ENCODE measurements at regions not wholly inside any gene's neighbourhood (a gene's known extent, or its start where the extent isn't known, plus 50 kb on each side); places are given as distances from the start of the nearest gene placed in this dataset.
"Not testable (repeated sequence)": the region's sequence is repeated elsewhere in the genome, so short reads cannot be mapped to it uniquely, and the experiment has no call there.

DNA sequence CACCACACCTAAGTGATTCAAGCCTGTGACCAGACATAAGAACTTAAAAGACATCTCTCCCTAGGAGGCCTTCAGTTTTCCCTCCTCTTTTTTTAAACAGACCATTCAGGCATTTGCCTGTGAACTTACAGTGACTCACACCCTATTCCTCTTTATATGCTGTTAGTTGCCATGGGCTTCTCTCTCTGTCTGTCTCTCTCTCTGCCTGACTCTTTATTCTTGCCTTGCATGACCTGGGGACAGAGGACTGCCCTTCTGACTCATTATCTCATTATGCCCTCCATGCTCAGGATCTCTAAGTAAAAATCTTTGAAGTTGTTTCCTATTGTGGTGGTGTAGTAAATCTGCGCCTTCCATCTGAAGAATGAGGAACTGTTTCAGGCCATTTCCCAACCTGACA is 442.2 kb upstream of the MAN1A1 start:
- no peak for DNase-seq

DNA sequence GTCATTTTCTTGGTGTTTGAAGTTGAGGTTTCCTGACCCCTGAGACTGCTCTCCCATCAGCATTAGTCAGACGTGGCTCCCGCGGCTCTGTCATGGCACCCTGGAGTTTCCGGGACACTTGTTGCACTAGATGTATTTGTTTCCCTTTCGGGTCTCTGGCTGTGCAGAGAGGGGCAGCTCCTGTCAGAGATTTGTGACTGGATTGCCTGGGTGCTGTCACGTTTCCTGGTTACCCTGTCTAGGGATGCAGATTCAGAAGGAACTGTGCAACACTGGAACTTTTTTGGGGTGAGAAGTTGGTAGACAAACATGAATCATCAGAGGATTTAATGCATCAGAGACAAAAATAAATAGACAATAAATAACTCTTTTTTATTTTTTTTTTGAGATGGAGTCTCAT is 431.8 kb upstream of the MAN1A1 start:
- no peak for DNase-seq

DNA sequence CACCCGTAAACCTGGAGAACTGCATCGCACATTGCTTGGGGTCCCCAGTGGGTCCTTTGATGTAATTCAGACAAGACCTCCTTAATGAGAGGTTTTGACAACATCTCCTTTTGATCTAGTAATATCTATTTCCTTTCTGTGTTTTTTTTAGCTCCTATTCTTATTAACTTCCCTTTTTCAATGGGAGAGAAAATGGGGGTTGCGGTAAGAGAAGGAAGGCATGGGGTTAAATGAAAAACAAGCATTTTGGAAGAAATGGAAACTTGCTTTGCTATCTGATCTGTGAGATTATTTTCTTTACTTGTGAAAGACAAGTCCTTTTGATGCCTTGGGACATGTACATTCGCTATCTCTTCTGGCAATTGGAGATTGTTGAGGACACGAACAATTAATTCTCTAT is 418.6 kb upstream of the MAN1A1 start:
- no peak for DNase-seq

DNA sequence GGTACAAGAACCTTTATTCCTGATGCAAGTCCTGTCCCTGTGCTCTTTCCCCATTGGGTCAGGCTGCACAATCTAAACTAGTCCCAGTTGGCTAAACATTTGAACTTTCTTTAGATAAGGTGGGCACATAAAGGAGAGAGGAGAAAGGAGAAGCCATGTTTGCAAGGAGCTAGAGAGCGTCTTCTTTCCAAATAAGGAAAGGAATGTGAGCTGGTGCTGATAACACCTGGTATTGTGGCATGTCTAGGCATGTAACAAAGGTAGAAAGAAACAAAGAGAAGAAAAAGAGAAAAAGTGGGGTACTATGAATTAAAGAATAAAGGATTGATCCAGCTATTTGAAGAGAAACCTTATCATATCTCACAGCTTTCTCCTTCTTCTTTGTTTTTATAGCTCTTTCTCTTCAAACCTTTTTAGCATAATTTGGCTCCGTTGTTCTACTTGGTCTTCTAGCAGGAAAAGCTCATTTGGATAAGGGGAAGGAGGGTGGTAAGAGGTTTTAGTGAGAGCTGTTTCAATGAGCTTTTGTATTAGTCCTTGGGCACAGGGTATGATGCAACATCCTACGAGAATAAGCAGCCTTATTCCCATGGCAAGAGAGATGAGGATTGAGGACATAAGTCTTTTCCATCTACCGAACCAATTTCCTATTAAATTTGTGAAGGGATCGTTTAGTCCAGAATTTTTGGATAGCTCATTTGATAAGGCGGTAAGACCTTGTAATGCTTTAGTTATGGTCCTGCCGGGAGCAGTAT is 415.5 kb upstream of the MAN1A1 start:
- DNase-seq: no peak

DNA sequence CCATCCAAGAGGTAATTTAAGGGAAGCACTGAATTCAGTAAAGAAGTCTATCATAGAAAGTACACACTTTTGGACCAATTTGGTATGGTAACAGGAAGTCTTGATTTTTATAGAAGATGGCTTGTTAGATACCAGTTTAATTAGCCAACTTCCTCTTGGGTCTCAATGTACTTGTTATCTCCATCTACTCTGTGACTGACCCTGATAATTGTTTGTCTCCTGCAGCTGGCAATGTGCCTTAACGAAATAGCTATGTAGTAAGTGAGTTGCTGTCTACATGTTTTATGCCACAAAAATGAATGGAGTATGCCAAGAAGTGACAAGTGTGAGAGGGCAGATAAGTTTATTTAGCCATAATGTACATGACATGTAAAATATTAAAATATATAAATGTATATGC is 410.5 kb upstream of the MAN1A1 start:
- no peak for DNase-seq

DNA sequence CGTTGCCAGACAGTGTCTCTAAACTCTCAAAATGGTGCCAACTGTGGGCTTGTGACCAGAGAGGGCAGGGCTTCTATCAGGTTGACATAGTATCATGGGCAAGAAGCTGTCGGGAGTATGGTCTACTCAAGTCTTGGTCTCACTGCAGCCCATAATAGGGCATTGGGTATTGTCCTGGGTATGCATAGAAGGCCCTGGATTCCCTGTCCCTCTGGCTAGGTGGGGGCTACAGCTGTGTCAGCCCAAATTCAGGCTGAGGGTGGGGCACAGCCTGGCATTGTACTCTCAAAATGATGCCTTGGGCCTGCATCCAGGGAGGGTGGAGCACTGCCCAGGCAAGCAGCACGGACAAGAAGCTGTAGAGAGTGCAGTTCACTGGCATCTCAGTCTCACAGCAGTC is 408.8 kb upstream of the MAN1A1 start:
- no peak for DNase-seq

DNA sequence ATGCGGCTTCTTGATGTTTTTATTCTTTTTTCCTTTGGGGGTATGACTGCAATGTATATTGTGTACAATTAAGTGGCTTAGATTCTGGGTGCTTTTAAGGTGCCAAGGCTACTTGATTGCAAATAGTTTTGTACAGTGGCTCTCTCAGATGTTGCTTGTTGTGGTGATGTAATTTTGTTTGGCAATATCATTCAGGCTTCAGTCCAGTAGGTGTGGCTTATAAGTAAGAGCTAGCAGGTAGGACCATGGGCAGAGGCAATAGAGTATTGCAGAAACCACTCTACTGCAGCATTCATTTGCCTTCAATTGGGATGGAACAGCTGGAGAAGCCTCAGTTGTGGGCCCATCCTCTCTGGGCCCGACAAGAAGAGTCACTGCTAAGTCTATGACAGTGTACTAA is 407.9 kb upstream of the MAN1A1 start:
- no peak for DNase-seq

DNA sequence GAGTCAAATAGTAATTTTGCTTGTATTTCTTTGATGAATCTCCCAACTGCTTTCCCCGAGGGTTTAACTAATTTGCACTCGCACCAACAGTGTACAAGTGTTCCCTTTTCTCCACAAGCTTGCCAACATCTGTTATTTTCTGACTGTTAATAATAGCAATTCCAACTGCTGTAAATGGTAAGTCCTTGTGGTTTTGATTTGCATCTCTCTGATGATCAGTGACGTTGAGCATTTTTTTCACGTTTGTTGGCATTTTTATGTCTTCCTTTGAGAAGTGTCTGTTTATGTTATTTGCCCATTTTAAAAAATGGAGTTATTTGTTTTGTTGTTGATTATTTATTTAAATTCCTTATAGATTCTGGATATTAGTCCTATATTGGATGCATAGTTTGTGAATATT is 399.8 kb upstream of the MAN1A1 start:
- DNase-seq: no peak

DNA sequence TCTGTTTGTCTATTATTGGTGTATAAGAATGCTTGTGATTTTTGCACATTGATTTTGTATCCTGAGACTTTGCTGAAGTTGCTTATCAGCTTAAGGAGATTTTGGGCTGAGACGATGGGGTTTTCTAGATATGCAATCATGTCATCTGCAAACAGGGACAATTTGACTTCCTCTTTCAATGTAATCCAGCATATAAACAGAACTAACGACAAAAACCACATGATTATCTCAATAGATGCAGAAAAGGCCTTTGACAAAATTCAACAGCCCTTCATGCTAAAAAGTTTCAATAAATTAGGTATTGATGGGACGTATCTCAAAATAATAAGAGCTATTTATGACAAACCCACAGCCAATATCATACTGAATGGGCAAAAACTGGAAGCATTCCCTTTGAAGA is 399.0 kb upstream of the MAN1A1 start:
- DNase-seq: not testable (repeated sequence)

DNA sequence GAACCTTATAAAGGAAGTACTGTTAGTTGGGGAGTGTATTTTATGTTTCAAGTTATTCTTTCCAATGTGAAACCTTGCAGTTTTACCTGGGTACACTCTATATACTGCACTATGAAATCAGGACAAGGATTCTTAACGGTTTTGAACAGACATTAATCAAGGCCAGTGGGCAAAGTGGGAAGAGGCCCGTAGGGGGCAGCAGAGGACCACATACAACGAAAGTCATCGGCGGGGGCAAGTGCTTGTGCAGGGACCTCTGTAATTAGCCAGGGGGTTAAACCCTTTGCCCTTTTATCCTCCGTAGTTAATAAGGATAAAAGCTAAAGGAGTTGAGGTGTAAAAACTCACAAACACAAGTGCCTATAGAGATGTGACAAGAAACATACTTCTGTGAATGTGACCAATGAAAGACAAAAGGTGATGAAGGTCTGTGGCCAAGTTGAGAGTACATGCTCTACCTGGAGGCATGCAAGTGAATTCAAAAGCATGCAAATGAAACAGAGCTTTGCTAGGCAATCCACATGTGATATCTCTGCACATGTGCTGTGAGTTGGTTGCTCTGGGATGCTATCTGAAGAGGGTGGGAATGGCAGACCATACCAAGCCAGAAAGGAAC is 392.7 kb upstream of the MAN1A1 start:
- DNase-seq: peak in 4 of 5 experiments; percentile 4 to 55 (median 14)

DNA sequence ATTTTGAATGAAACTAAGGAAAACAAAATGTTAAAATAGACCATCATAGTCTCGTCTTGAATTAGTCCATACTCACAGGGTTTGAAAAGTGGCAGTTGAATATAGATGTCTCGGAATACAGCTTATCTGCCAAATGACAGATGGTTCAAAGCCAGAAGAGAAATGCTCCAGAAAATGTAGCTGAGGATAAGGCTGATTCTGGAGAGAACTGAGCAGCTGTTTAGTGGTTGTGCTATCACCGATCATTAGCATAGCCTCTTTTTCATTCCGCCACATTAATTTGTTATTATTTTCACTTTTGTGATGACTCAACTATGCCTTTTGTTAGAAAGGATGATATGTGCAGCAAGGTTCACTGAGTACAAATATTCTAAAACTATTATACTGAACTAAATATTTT is 390.2 kb upstream of the MAN1A1 start:
- DNase-seq: no peak

DNA sequence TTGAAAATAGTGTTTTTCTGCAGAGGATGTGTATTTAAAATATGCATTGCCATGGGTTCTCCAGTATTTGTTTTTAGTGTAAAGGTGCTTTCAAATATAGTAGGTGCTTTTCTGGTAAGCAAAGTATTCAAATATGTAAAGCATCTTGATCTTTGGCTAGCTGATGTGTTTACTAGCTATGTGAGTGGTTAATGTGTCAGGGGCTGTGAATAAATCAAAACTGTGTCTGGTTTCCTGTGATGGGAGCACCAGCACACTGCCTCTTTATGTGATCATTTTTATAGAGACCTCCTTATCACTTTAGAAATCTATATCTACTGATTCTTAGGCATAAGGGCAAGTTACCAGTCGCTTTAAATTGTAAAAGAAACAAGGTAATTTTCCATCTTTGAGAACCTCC is 388.9 kb upstream of the MAN1A1 start:
- peak in 1 of 5 experiments; percentile 9 for DNase-seq

DNA sequence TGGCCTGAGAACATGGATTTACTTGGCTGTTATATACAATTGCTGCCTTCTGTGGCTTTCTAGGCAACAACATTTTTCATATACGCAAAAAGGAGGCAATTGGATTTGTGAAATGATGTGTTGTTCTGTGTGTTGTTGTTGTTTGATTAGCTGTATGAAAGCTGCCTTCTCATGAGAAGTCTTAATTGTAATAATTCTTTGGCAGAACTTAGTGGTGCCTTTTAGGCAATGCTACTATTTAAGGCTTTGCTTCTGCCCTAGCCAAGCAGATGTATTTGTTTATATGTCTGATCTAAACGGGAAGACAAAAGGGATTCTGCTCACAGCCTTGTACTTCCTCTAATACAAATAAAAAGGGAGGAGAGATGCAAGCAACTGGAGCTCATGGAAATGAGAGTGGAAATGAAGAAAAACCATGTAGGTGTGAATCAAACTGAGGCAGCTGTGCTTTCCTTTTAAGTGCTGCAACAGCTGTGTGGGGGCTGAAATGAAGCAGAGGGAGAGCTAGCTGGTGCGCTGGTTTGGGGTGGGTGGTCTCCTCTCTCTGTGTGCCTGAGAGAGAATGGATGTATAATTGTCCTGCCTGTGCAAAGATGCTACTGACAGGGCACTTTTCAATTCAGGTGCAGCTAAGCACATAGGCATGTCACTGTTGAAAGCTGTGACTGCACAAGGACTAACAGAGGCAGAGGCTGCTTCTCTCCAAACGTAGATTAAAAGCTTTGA is 386.9 kb upstream of the MAN1A1 start:
- no peak for DNase-seq

DNA sequence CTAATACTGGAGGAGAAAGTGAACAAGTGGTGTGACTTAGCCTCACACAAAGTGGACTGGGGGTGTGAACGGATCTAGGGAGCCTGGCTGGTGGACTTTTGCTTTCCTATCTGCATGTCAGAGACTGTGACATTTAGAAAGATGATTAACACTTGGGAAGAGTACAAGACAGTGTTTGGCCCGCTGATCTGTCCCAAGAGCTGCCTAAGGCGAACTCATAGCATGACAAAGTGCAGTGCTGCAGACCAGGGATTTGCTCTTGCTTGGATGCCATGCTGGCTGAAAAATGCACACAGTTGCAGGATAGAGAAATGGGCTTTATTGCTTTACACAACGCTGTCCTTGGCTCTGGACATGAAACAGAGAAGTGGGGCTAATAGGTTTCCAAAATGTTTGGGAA is 386.0 kb upstream of the MAN1A1 start:
- DNase-seq: no peak

DNA sequence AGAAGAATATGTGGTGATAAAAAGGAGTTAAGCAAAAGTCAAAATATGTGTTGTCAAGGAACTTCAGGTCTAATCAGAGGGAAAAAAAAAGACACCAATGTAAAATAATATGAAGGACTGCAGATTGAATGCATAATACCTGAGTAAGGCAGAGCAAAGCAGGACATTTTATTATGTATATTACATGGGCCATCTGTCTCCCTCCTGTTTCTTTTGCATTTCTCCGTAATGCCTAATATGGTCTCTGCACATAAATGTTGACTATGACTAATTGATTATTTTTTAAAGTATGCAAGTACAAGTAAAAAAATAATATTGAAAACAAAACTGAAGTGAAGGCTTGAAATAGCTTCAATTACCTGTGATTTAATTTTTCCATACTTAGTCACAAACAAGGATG is 384.7 kb upstream of the MAN1A1 start:
- no peak for DNase-seq

DNA sequence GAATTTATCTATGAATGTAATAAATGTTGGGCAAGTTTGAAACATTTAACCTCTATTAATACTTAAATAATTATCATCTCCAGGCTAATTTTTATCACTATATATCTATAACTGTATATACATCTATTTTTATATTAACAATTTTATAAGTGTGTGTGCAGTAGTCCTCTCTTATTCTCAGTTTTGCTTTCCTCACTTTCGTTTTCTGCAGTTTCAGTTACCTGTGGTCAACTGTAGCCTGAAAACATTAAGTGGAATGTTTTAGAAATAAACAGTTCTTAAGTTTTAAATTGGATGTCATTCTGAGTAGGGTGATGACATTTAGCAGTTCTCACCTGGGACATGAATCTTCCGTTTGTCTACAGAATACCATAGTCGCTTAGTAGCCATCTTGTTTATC is 379.4 kb upstream of the MAN1A1 start:
- no peak for DNase-seq

DNA sequence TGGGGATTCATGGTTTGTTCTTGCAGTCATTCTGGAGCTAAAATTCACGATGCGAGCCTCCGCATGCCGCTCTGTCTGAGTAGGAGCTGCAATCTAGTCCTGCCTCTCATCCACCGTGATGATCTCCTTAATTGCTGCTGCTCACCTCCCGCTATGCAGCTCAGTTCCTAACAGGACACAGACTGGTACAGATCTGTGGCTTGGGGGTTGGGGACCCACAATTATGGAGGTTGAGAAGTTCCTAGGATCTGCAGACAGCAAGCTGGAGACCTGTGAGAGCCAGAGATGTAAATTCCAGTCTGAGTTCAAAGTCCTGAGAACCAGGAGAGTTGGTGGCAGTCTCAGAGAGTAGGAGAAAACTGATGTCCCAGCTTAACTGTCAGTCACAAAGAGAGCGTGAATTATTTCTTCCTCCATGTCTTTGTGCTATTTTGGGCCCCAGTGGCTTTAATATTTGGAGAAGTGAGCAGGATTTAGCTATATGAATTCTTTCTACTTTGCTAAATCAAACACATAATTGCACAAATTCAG is 378.7 kb upstream of the MAN1A1 start:
- DNase-seq: no peak

DNA sequence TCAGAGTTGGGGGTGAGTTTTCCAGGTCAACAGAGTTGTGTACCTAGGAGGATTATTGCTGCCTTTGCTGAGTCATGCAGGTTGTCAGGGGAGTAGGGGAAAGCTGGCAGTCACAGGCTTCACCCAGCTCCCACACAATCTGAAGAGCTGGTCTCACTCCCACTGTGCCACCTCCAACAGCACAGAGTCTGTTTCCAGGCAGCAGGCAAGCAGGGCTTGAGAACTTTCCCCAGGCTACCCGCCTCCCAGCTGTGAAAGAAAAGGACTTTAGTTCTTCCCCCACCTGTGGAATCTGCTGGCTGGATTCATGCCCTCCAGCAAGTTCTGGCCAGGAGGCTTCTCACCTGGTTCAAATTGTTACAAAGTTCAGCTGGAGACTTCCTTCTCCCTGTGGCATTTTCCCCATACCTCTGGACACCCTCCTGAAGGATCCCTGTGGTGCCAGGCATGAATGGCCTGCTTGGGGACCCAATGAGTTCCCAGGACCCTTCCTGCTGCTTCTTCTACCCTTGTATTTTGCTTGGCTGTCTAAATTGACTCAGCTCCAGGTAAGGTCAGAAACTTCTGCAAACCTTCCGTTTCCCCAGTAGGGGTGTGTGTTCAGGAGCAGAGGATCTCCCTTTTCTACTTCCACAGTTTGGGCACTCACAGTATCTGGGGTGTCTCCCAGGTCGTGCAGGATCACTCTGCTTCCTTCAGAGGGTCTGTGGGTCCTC is 378.1 kb upstream of the MAN1A1 start:
- DNase-seq: no peak

DNA sequence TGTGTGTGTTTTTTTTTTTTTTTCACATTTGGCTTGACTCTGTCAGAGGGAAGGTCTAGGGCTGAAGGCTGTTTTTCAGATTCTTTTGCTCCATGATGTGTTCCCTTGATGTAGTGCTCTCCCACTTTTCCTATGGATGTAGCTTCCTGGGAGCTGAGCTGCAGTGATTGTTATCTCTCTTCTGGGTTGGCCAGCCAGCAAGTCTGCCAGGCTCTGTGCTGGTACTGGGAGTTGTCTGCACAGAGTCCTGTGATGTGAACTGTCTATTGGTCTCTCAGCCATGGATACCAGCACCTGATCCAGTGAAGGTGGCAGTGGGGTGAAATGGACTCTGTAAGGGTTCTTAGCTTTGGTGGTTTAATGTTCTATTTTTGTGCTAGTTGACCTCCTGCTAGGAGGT is 377.4 kb upstream of the MAN1A1 start:
- not testable (repeated sequence) for DNase-seq

DNA sequence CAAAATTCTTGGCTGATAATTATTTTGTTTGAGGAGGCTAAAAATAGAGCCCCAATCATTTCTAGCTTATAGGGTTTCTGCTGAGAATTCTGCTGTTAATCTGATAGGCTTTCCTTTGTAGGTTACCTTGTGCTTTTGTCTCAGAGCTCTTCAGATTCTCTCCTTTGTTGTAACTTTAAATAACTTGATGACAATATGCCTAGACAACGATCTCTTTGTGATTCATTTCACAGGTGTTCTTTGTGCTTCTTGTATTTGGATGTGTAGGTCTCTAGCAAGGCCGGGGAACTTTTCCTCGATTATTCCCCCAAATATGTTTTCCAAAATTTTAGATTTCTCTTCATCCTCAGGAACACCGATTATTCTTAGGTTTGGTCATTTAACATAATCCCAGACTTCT is 376.5 kb upstream of the MAN1A1 start:
- no peak for DNase-seq

DNA sequence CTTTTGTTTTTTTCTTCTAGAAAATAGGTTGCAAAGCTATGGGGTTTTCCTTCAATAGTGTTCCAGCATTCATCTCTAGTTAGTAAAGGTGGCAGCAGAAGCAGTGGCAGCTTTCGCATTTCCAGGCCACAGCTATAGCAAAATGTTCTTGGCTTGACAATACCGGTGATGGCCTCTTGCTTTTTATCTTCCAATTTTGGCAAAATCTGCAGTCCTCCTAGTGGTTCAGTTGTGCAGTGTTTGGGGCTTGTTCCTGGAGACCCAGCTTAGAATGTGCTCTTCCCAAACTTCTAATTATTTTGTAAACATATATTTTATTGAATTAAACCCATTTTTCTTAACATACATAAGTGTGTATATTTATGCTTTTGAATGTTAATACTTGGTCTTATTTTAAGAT is 370.6 kb upstream of the MAN1A1 start:
- DNase-seq: peak in 1 of 5 experiments; percentile 13

DNA sequence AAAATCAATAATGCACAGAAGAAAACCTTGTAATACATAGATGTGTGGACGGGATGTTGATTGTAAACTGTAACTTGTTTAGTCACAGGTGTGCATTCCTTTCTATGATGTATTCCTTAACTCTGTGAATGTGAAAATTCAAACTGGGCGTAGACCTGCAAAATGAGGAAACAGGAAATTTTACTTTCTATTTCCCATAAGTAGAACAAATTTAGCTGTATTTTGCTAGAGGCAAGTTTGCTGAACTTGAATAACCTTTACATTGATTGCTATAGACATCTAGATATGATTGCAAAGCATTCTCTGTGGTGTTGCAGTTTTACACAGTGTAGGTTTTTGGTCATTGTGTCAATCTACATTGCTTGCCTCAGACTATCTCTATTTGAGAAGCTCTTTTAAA is 368.4 kb upstream of the MAN1A1 start:
- no peak for DNase-seq

DNA sequence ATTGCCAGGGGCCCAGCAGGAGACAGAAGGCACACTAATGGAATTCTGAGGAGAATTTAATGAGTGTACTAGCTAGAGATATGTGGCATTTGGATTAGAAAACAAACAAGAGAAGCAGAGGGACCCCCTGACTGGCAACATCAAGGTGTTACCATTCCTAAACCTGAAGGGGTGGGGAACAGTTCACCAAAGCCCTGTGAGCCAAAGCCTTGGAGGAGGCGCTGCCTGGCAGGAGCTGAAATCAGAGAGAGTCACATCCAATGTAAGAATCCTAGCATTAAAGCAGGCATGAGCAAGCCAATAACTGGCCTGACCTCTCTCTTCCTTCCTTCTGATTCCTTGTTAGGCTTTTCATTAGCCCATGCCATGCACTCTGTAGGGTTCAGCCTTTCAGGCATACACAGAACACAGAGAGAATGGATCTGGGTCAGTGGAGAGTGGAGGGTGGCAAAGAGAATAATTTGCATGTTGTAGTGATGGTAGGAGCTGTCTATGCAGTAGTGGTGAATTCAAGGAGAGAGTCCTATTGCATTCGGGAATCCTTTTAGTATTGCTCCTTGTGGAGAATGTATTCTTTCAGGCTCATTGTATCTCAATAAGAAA is 367.2 kb upstream of the MAN1A1 start:
- no peak for DNase-seq

Measured in T-helper 2 cell (primary cell).